K562 (cell line): ENCODE measurements at regions not wholly inside any gene's neighbourhood (a gene's known extent, or its start where the extent isn't known, plus 50 kb on each side); places are given as distances from the start of the nearest gene placed in this dataset.

Experiments used
- ATAC-seq: fragments of 200-7000 bp; cut with Tn5 transposase; 3 replicates; pipeline ENCODE4 v1.9.1; 2020; ENCODE audit warnings: moderate library complexity
- BruUV-seq: library from RNA; stranded (reverse); fragments of 400-500 nt; replicated peaks from 2 replicates; lab custom pipeline; 2021; lab: Mats Ljungman, UMichigan
- CTCF ChIA-PET: fragments of 300-600 bp; formaldehyde crosslinking; extraction: SDS; loops from one replicate; lab custom pipeline; 2021; ENCODE audit warnings: low intra/inter-chr PET ratio; lab: Yijun Ruan, JAX
- POLR2A ChIA-PET: fragments of 300-600, 350-650 bp; sonication (Branson Sonifier 250); formaldehyde crosslinking; extraction: SDS; loops from one replicate; lab custom pipeline; 2021; ENCODE audit warnings: antibody characterized with exemption, inconsistent platforms; lab: Yijun Ruan, JAX
- DNase-seq, 4 experiments: peaks; one replicate each; pipeline versions ENCODE4 v3.0.0 to v3.0.0-alpha.2; 2011 to 2018; ENCODE audit warnings: low spot score in 3 of 4, mixed read lengths in 3 of 4; ENCODE audit errors: extremely low read depth in 1 of 4
- FAIRE-seq: peaks from 2 replicates; lab custom pipeline; 2011; peaks lifted over from hg19 to GRCh38; lab: Jason Lieb, UNC
- H2AFZ ChIP-seq: 2 replicates; pipeline ENCODE4 v1.6.0; 2011; ENCODE audit warnings: low read depth, low read length, control low read depth, inconsistent platforms
- H3K27ac ChIP-seq: fragments of 200-600 bp; 3 replicates; pipeline ENCODE4 v1.8.0; 2011; ENCODE audit warnings: low read depth, mild to moderate bottlenecking, control low read depth, inconsistent platforms, low read length, moderate library complexity, mixed read lengths; ENCODE audit errors: extremely low read depth
- H3K27me3 ChIP-seq, 2 experiments: fragments of 300-600 bp in 1 of 2; 2 replicates in 1 of 2; 3 replicates in 1 of 2; pipeline versions ENCODE4 v1.6.0 to v1.8.0; 2011; ENCODE audit warnings: inconsistent platforms in 2 of 2, low read length in 2 of 2, mild to moderate bottlenecking in 1 of 2, mixed read lengths in 1 of 2, moderate library complexity in 1 of 2; ENCODE audit not compliant: control insufficient read depth in 2 of 2, insufficient read depth in 2 of 2
- H3K36me3 ChIP-seq: fragments of 300-600 bp; 3 replicates; pipeline ENCODE4 v1.8.0; 2011; ENCODE audit warnings: mild to moderate bottlenecking, low read length, inconsistent platforms; ENCODE audit not compliant: control insufficient read depth, insufficient read depth
- H3K4me1 ChIP-seq, 2 experiments: fragments of 200-600 bp in 1 of 2; replicated peaks in 1 of 2; 2 replicates in 1 of 2; 3 replicates in 1 of 2; pipeline versions ENCODE4 v1.5.1 to v1.8.0; 2011; ENCODE audit warnings: inconsistent platforms in 2 of 2, low read length in 2 of 2, mild to moderate bottlenecking in 1 of 2, mixed read lengths in 1 of 2, moderate library complexity in 1 of 2; ENCODE audit not compliant: control insufficient read depth in 2 of 2, insufficient read depth in 2 of 2
- H3K4me2 ChIP-seq: 2 replicates; pipeline ENCODE4 v1.6.1; 2011; ENCODE audit warnings: low read length, control low read depth, inconsistent platforms, mixed read lengths; ENCODE audit not compliant: insufficient read depth
- H3K4me3 ChIP-seq: fragments of 200-600 bp; sonication (generic), shearing (Covaris generic); 2 replicates; pipeline ENCODE4 v1.5.1; 2016; ENCODE audit warnings: control low read depth, inconsistent platforms
- H3K79me2 ChIP-seq: fragments of 200-600 bp; 3 replicates; pipeline ENCODE4 v1.8.0; 2011; ENCODE audit warnings: low read length, inconsistent platforms; ENCODE audit not compliant: control insufficient read depth, insufficient read depth
- H3K9ac ChIP-seq, 2 experiments: 2 replicates each; pipeline versions ENCODE4 v1.6.0 to v1.6.1; 2011; ENCODE audit warnings: low read depth in 2 of 2, low read length in 2 of 2, control low read depth in 1 of 2, inconsistent platforms in 1 of 2, mild to moderate bottlenecking in 1 of 2, mixed read lengths in 1 of 2; ENCODE audit not compliant: insufficient read depth in 1 of 2
- H3K9me1 ChIP-seq: one replicate; pipeline ENCODE4 v1.6.0; 2011; ENCODE audit warnings: inconsistent platforms, mild to moderate bottlenecking, low read length, moderate library complexity; ENCODE audit not compliant: control insufficient read depth, insufficient read depth
- H3K9me3 ChIP-seq: replicated peaks from 2 replicates; pipeline ENCODE4 v1.5.1; 2011; ENCODE audit warnings: low read depth, low read length, inconsistent platforms; ENCODE audit not compliant: control insufficient read depth, insufficient read depth
- H4K20me1 ChIP-seq: replicated peaks from 2 replicates; pipeline ENCODE4 v1.6.1; 2011; ENCODE audit warnings: low read length, inconsistent platforms, mixed read lengths; ENCODE audit not compliant: control insufficient read depth, insufficient read depth
- FOXO4 ChIP-seq: fragments of 450-650 bp; formaldehyde crosslinking; IDR thresholded peaks from 2 replicates; pipeline ENCODE4 v1.4.0; 2020; ENCODE audit warnings: mild to moderate bottlenecking, moderate library complexity
- GTF2B ChIP-seq: IDR thresholded peaks from 2 replicates; pipeline ENCODE4 v1.6.1; 2011; ENCODE audit not compliant: insufficient read length; ENCODE audit errors: extremely low read depth
- MCM7 ChIP-seq, 2 experiments: fragments of 450-650 bp; IDR thresholded peaks; 2 replicates each; pipeline ENCODE4 v1.6.1; 2016 to 2018
- MECOM ChIP-seq: fragments of 250-450 bp; sonication (Bioruptor Pico); IDR thresholded peaks from 2 replicates; pipeline ENCODE4 v1.8.0; 2022; ENCODE audit warnings: inconsistent platforms
- MED1 ChIP-seq: sonication (generic); formaldehyde crosslinking; IDR thresholded peaks from 2 replicates; pipeline ENCODE4 v1.8.1; 2023; ENCODE audit warnings: missing genetic modification reagents, borderline replicate concordance
- POLR3G ChIP-seq: IDR thresholded peaks from 2 replicates; pipeline ENCODE4 v1.6.1; 2011; ENCODE audit not compliant: insufficient read length, insufficient replicate concordance; ENCODE audit errors: extremely low read depth
- PRMT5 ChIP-seq: sonication (generic); formaldehyde crosslinking; IDR thresholded peaks from 2 replicates; pipeline ENCODE4 v1.5.0; 2020; ENCODE audit warnings: missing genetic modification reagents
- RBFOX2 ChIP-seq: fragments of 200-400 bp; formaldehyde crosslinking; IDR thresholded peaks from 2 replicates; pipeline ENCODE4 v1.6.1; 2017; ENCODE audit warnings: low read depth, mild to moderate bottlenecking, low read length, moderate library complexity
- SMARCA4 ChIP-seq: fragments of 450-650 bp; IDR thresholded peaks from 2 replicates; pipeline ENCODE4 v1.6.1; 2016
- TFE3 ChIP-seq: fragments of 450-650 bp; formaldehyde crosslinking; IDR thresholded peaks from 2 replicates; pipeline ENCODE4 v1.4.0; 2020; ENCODE audit warnings: mild to moderate bottlenecking, mixed read lengths
- ZMIZ1 ChIP-seq, 2 experiments: fragments of 150-350 bp in 1 of 2; IDR thresholded peaks; 2 replicates each; pipeline ENCODE4 v1.6.1; 2012 to 2016; ENCODE audit warnings: low read depth in 2 of 2, low read length in 2 of 2, mild to moderate bottlenecking in 1 of 2, moderate library complexity in 1 of 2
- ZNF224 ChIP-seq: sonication (generic); formaldehyde crosslinking; IDR thresholded peaks from 2 replicates; pipeline ENCODE4 v1.8.0; 2022; ENCODE audit warnings: mild to moderate bottlenecking, missing genetic modification reagents
- ZNF551 ChIP-seq: fragments of 250-450 bp; sonication (Bioruptor Pico); IDR thresholded peaks from 2 replicates; pipeline ENCODE4 v1.5.0; 2021; ENCODE audit warnings: mild to moderate bottlenecking, moderate library complexity
- ZNF740 ChIP-seq, 3 experiments: fragments of 200-800 bp in 1 of 3; sonication (Bioruptor generic) in 1 of 3; sonication (generic) in 1 of 3; formaldehyde crosslinking in 1 of 3; IDR thresholded peaks; 2 replicates each; pipeline versions ENCODE4 v1.6.1 to v1.8.0; 2016 to 2022; ENCODE audit warnings: mild to moderate bottlenecking in 2 of 3, missing compliant biosample characterization in 2 of 3, missing genetic modification characterization in 2 of 3, missing genetic modification reagents in 1 of 3
- ZNF764 ChIP-seq: fragments of 250-450 bp; sonication (Bioruptor Pico); IDR thresholded peaks from 2 replicates; pipeline ENCODE4 v1.4.0; 2020; ENCODE audit warnings: low read depth, mild to moderate bottlenecking, moderate library complexity
- in situ Hi-C: fragments of 300-500 bp; cut with MboI; formaldehyde crosslinking; loops from 4 replicates; pipeline ENCODE4 v1.15.0; 2018; ENCODE audit warnings: inconsistent platforms, mixed read lengths
- intact Hi-C: fragments of 100-400 bp; cut with micrococcal nuclease; formaldehyde crosslinking; loops from 2 replicates; pipeline ENCODE4 v1.14.2; 2022

GRCh38 chr19:31014668-31015067 is 334.6 kb downstream of the TSHZ3 start:
- Histone ChIP-seq H3K36me3 (no peaks in the 10 kb centered on the region), H3K9me3 (no peaks in the 10 kb centered on the region), H2AFZ (no peak overlapping the region), H3K27me3 (no peaks in the 10 kb centered on the region), H3K4me2 (no peak overlapping the region), H3K9ac (no peak overlapping the region), H3K27ac (no peak overlapping the region), H4K20me1 (no peaks in the 10 kb centered on the region), H3K4me1 (no peaks in the 10 kb centered on the region), H3K4me3 (no peak overlapping the region), H3K9me1 (no peaks in the 10 kb centered on the region), H3K79me2 (no peaks in the 10 kb centered on the region)
- TF ChIP-seq TFE3 (CRISPR knock-in tag) (no peak), MCM7 (IDR thresholded peaks at IDR 0.05) (no peak), ZNF740 (CRISPR knock-in tag; IDR thresholded peaks at IDR 0.05) (no peak), ZNF740 (tag; IDR thresholded peaks at IDR 0.05) (no peak), SMARCA4 (no peak), ZNF224 (CRISPR knock-in tag) (no peak), FOXO4 (CRISPR knock-in tag) (no peak), RBFOX2 (no peak), GTF2B (no peak), POLR3G (no peak), ZNF551 (no peak), MECOM (CRISPR knock-in tag) (no peak), ZNF764 (CRISPR knock-in tag) (no peak), ZMIZ1 (IDR thresholded peaks at IDR 0.05; ENCODE audit: low read depth in 2 of 2, low read length in 2 of 2) (no peak), PRMT5 (CRISPR knock-in tag) (no peak), MED1 (no peak)
- POLR2A ChIA-PET = no interaction called here
- intact Hi-C loops (no loop called here), in situ Hi-C loops (no loop called here)
- FAIRE-seq (no peak), DNase-seq (no peak), ATAC-seq (no peak)
- CTCF ChIA-PET = no interaction called here
- no TSS peak for BruUV-seq
